ENCODE measurements at regions not wholly inside any gene's neighbourhood (a gene's known extent, or its start where the extent isn't known, plus 50 kb on each side); places are given as distances from the start of the nearest gene placed in this dataset.

DNA sequence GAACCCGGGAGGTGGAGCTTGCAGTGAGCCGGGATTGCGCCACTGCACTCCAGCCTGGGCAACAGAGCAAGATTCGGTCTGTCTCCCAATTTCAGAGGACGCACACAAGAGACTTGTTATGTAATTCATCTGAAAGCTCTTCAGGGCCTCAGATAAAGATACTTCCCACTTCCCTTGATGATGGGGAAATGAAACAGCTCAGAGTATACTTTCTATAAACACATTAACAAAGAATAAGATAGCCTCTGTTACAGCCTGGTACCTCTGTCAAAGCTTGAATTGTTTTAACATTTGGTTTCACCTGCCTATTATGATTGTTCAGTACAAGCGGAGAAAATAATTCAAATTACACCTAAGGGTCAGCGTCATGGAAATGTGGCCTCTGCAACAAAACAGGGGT lies 622.9 kb upstream of the ADGRL4 start:
- TF ChIP-seq EZH2 (IDR thresholded peaks at IDR 0.05; ENCODE audit: insufficient read depth, poor library complexity, severe bottlenecking) (no peak), EZH2phosphoT487 (IDR thresholded peaks at IDR 0.05; ENCODE audit: insufficient read depth, low read depth) (no peak)

Data from GM23248 (cell line).